ENCODE measurements at regions not wholly inside any gene's neighbourhood (a gene's known extent, or its start where the extent isn't known, plus 50 kb on each side); places are given as distances from the start of the nearest gene placed in this dataset.

- Mint-ChIP-seq H3K27me3 (ENCODE audit: insufficient read depth, unreplicated experiment) (no peaks in the 10 kb centered on the region), H3K4me3 (ENCODE audit: unreplicated experiment) (no peak overlapping the region), H3K27ac (ENCODE audit: unreplicated experiment) (no peak overlapping the region), H3K36me3 (ENCODE audit: insufficient read depth, unreplicated experiment) (no peaks in the 10 kb centered on the region), H3K9me3 (ENCODE audit: unreplicated experiment) (no peaks in the 10 kb centered on the region), H3K4me1 (ENCODE audit: low read depth, unreplicated experiment) (peaks cover 14% of the 10 kb centered on the region)
- no peak for DNase-seq
- Histone ChIP-seq H3K27me3 (replicated peaks; ENCODE audit: control insufficient read depth, insufficient read depth, low read length) (no peaks in the 10 kb centered on the region), H3K9me3 (no peaks in the 10 kb centered on the region), H3K4me1 (peaks cover 34% of the 10 kb centered on the region), H3K4me3 (ENCODE audit: low read depth, low read length) (no peak overlapping the region), H3K36me3 (ENCODE audit: control insufficient read depth, insufficient read depth, low read length) (no peaks in the 10 kb centered on the region)
- intact Hi-C loops (cut with micrococcal nuclease; ENCODE audit: unreplicated experiment) = loop anchor here (2.0 to 5.0 kb wide), 3 partner anchors 33 to 153 kb away; partner anchors contain the start of gene AKAP13
- ChIA-PET POLR2A (no interaction called here), CTCF (no interaction called here)
- BruUV-seq (replicated peaks) = no TSS peak
- no peak for TF ChIP-seq CTCF (IDR thresholded peaks at IDR 0.05; ENCODE audit: insufficient read depth in 1 of 2, low read depth in 1 of 2, low read length in 1 of 2, severe bottlenecking in 1 of 2, unreplicated experiment in 1 of 2)
Measured at GRCh38 chr15:85329561-85330422, 50.6 kb upstream of the AKAP13 start.

All from Caco-2 (cell line).